Keratinocyte (primary cell): ENCODE measurements at regions not wholly inside any gene's neighbourhood (a gene's known extent, or its start where the extent isn't known, plus 50 kb on each side); places are given as distances from the start of the nearest gene placed in this dataset.

Experiments
- CTCF ChIP-seq, 3 experiments: IDR thresholded peaks in 1 of 3; conservative IDR thresholded peaks in 1 of 3; optimal IDR thresholded peaks in 1 of 3; 2 replicates in 2 of 3; 3 replicates in 1 of 3; pipeline versions ENCODE3 to v1.5.1; 2011; ENCODE audit warnings: low read length in 3 of 3, mild to moderate bottlenecking in 3 of 3, moderate library complexity in 2 of 3, control low read depth in 1 of 3, inconsistent platforms in 1 of 3; ENCODE audit not compliant: insufficient read depth in 2 of 3; ENCODE audit errors: extremely low read depth in 1 of 3
- EZH2 ChIP-seq: IDR thresholded peaks from one replicate; pipeline ENCODE4 v1.6.1; 2012; ENCODE audit warnings: inconsistent platforms, mild to moderate bottlenecking, low read length, moderate library complexity

GRCh38 chr7:46756256-46756655 lies 825.7 kb downstream of the TNS3 start:
- TF ChIP-seq CTCF (optimal IDR thresholded peaks at IDR 0.05 in 1 of 3, IDR thresholded peaks at IDR 0.05 in 1 of 3, conservative IDR thresholded peaks at IDR 0.05 in 1 of 3; ENCODE audit: extremely low read depth in 1 of 3, insufficient read depth in 2 of 3, low read length in 3 of 3) (no peak), EZH2 (no peak)
